ENCODE measurements at regions not wholly inside any gene's neighbourhood (a gene's known extent, or its start where the extent isn't known, plus 50 kb on each side); places are given as distances from the start of the nearest gene placed in this dataset.
A peak's percentile ranks its signal among the peaks of the same experiment; 100 is the strongest.

GRCh38 chr14:65186951-65187350 lies 84.6 kb upstream of the MAX start:
- no peak for DNase-seq (ENCODE audit: low spot score)

GRCh38 chr14:65187421-65188049 lies 85.2 kb upstream of the MAX start:
- DNase-seq (ENCODE audit: low spot score) = no peak

GRCh38 chr14:65190312-65190711 lies 88.0 kb upstream of the MAX start:
- no peak for DNase-seq (ENCODE audit: low spot score)

- DNase-seq (ENCODE audit: low spot score) = no peak
Measured at GRCh38 chr14:65191716-65192115, 89.4 kb upstream of the MAX start.

- DNase-seq (ENCODE audit: low spot score) = no peak
Measured at GRCh38 chr14:65192686-65193085, 90.4 kb upstream of the MAX start.

- DNase-seq (ENCODE audit: low spot score) = no peak
Measured at GRCh38 chr14:65193916-65194590, 91.7 kb upstream of the MAX start.

GRCh38 chr14:65195042-65195719 lies 92.9 kb upstream of the MAX start:
- DNase-seq (ENCODE audit: low spot score) = no peak

GRCh38 chr14:65198346-65198745 lies 96.0 kb upstream of the MAX start:
- DNase-seq (ENCODE audit: low spot score) = no peak

- DNase-seq (ENCODE audit: low spot score) = no peak
Measured at GRCh38 chr14:65200454-65200853, 98.1 kb upstream of the MAX start.

- DNase-seq (ENCODE audit: low spot score) = no peak
Measured at GRCh38 chr14:65203574-65203973, 101.3 kb upstream of the MAX start.

GRCh38 chr14:65204056-65204455 lies 101.7 kb upstream of the MAX start:
- no peak for DNase-seq (ENCODE audit: low spot score)

GRCh38 chr14:65206078-65206447 lies 103.7 kb upstream of the MAX start:
- no peak for DNase-seq (ENCODE audit: low spot score)

- DNase-seq (ENCODE audit: low spot score) = peak; percentile 72
Measured at GRCh38 chr14:65206448-65207096, 104.3 kb upstream of the MAX start.

GRCh38 chr14:65208548-65208947 lies 106.2 kb upstream of the MAX start:
- DNase-seq (ENCODE audit: low spot score) = no peak

GRCh38 chr14:65210118-65210821 lies 108.0 kb upstream of the MAX start:
- no peak for DNase-seq (ENCODE audit: low spot score)

GRCh38 chr14:65210822-65211182 lies 108.5 kb upstream of the MAX start:
- DNase-seq (ENCODE audit: low spot score) = no peak

- peak; percentile 51 for DNase-seq (ENCODE audit: low spot score)
Measured at GRCh38 chr14:65211341-65211987, 109.1 kb upstream of the MAX start.

GRCh38 chr14:65213316-65213715 lies 111.0 kb upstream of the MAX start:
- DNase-seq (ENCODE audit: low spot score) = no peak

GRCh38 chr14:65214741-65215140 lies 112.4 kb upstream of the MAX start:
- DNase-seq (ENCODE audit: low spot score) = no peak

- no peak for DNase-seq (ENCODE audit: low spot score)
Measured at GRCh38 chr14:65219353-65219752, 117.0 kb upstream of the MAX start.

GRCh38 chr14:65222440-65222858 lies 120.1 kb upstream of the MAX start:
- DNase-seq (ENCODE audit: low spot score) = peak; percentile 76

GRCh38 chr14:65223636-65224035 lies 121.3 kb upstream of the MAX start:
- no peak for DNase-seq (ENCODE audit: low spot score)
